Activated gamma-delta T cell treated with Interleukin-2 at 50 U/mL for 16 hours (primary cell): ENCODE measurements at regions not wholly inside any gene's neighbourhood (a gene's known extent, or its start where the extent isn't known, plus 50 kb on each side); places are given as distances from the start of the nearest gene placed in this dataset.
"Not testable (repeated sequence)": the region's sequence is repeated elsewhere in the genome, so short reads cannot be mapped to it uniquely, and the experiment has no call there.

Source experiments
- DNase-seq: peaks from one replicate; pipeline ENCODE4 v3.0.0-alpha.2; 2020

DNA sequence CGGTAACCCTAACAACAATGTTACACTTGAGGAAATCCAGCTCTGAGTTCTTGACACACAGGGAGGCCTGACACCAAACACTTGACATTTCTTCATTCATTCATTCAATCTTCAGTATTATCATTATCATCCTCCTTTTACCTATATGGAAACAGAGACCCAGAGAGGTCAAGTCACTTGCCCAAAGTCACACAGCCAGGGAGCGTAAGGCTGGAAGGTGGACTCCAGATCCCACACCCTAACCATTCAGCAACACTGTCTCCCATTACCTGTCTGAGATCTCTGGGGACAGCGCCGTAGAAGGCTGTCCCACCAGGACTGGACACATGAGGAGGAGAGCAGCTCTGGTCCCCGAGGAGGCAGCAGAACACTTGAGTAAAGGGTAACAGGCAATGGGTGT is 101.4 kb downstream of the SYF2 start:
- DNase-seq: no peak

DNA sequence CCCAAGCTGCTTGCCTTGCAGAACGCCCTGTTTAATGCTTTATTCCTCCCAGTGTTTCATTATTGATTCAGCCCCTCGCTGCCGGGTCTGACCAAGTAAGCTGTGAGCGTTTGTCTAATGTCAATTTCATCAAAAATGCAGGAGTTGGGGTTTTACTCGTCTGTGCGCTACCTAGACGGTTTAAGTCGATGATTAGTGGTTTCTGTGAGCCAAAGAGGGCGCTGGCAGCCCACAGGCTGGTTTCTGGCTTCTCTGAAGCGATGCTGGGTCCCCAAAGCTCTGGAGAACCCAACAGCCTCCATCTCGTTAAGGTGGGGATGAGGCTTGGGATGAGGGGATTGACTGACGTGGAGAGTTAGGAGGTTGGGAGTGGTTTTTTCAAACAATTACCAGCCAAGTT is 102.9 kb downstream of the SYF2 start:
- no peak for DNase-seq

DNA sequence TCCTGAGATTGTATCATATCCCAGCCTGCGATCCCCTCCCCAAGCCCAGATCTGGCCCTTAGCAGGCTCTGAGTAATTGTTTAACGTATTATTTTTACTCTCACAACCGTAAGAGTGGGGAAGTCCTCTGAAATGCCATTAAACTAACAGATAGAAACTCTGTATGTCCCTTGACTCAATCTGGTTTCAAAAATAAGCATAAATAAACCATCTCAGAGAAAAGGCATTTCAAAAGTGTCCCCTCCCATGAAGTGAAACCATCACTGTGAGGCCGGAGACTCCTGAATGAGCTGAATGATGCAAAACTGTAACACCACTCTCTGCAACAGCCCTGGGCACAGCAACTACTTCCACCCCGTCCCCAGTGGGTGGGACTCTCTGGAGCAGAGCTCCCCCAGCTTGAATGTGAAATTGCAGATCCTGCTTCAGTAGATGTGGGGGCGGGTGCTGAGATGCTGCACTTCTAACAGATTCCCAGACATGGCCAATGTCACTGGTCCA is 104.1 kb downstream of the SYF2 start:
- no peak for DNase-seq

DNA sequence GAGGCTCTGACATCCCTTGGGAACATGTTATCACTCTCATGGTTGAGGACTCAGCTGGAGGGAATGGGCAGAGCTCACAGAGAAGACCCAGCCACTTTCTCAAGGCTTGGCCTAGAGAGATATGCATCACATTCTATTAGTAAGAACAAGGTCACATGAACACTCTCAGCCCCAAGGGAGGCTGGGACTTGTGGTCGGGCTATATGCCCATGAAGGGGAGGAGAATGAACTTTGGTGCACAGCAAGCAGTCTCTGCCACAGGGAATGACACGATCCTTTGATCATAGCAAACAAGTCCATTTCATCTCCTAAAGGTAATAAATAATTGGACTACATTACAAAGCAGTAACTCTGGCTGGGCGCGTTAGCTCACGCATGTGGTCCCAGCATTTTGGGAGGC is 105.7 kb downstream of the SYF2 start:
- DNase-seq: no peak

DNA sequence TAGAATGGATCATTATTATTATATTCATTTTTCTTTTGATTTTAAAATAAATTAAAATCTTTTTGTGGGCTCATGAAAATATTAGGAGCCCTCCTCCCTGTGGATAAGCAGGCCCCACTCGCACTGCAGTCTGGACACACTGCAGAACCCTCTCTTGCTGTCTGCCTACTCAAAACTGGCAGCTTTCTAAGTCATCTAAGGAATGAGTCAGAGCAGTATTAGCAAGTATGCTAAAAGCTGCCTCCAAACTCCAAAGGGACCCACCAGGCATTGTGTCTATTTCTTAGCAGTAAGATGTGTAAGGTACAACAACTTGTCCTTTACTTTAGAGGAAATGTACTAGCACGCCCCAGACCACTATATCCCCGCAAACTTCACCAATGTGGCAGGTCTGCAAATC is 108.8 kb downstream of the SYF2 start:
- DNase-seq: no peak

DNA sequence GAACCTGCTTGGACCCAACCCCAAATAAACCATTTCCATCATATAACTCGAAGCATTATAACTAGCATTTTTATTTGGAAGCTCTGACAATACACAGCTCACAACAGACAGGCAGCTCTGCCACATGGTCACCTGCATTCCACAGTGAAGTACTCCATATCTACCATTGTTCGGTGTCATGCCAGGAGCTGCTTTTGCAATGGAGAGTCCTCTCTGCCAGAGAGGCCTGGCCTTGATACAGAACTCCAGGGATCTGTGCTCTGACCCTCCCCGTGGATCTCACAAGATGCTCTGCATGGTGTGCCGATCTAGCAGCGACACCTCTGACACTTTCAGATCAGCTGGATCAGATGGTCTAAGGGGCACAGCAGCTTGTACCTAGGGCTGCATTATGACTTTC is 109.6 kb downstream of the SYF2 start:
- no peak for DNase-seq

DNA sequence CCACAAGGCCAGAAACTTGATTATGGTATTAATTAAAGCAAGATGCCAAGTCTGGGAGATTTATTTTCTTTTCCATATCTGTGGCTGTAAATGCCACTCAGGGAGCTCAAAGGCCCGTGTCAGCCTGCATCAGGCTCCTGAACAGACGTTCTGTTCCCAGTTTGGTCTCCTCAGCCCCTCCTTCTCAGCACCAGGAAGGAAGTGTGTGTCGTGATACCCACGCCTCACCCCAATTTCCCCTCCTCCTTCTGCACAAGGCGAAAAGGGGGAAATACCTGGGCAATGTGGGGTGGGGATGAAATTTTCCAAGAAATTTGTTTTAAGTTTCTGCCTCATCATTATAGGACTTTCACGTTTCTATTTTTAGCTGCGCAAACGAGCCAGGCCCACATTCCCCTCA is 112.0 kb downstream of the SYF2 start:
- DNase-seq: no peak

DNA sequence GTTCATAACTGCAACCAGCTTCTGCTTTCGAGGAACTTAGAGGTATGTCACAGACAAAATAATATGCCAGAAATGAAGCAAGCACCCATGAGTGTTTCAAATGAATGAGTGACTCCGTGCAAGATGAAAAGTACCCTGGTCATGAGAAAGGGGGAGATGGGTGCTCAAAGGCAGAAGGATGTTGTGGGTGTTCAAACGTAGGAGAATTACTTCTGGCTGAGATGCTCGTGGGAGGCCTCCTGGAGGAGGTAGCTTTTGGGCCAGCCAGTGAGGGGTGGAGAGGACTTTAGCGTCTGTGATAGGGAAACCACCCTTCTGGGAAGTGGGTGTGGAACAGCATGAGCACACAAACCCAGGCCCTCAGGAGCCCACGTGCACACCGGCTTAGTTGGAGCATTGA is 113.8 kb downstream of the SYF2 start:
- no peak for DNase-seq

DNA sequence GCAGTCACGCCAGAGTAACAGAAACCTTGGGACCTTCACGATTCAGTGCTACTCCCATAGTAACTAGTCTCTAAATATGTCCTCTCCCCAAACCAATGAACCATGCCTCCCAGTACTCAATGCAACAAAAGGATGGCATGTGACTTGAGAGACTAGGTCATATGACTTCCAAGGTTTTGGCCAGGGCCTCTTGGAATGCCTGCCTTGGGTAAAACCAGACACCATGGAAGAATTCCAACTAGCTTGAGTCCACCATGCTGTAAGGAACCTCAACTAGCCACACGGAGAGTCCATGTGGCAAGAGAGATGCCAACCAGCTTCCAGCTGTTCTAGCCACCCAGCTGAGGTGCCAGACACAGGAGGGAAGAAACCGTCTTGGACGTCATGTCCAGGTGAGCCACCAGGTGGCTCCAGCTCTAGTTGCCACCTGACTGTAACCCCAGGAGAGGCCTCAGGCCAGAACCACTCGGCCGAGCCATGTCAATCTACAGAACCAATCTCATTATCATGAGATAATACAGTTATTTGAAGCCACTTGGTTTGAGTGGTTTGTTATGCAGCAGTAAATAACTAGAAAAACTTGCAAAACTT is 115.0 kb downstream of the SYF2 start:
- no peak for DNase-seq

DNA sequence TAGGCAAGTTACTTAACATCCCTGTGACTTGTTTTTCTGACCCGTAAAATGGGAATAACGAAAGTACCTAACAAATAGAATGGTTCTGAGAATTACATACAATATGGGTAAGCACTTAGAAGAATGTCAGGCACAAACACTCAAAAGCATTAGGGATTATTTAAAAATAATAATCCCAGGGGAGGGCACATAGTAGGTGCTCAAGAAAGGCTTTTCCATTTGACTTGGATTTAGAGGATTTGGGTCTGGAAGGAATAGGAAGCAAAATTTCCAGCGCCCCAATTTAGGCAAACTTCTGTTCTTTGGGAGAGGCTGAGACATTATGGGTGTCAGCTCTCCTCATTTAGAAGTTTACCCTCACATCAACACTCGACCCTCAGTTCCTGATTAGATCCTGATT is 115.5 kb downstream of the SYF2 start:
- no peak for DNase-seq

DNA sequence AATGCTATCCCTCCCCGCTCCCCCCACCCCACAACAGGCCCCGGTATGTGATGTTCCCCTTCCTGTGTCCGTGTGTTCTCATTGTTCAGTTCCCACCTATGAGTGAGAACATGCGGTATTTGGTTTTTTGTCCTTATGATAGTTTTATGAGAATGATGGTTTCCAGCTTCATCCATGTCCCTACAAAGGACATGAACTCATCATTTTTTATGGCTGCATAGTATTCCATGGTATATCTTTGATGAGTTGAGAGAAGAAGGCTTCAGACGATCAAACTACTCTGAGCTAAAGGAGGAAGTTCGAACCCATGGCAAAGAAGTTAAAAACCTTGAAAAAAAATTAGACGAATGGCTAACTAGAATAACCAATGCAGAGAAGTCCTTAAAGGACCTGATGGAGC is 116.2 kb downstream of the SYF2 start:
- not testable (repeated sequence) for DNase-seq

DNA sequence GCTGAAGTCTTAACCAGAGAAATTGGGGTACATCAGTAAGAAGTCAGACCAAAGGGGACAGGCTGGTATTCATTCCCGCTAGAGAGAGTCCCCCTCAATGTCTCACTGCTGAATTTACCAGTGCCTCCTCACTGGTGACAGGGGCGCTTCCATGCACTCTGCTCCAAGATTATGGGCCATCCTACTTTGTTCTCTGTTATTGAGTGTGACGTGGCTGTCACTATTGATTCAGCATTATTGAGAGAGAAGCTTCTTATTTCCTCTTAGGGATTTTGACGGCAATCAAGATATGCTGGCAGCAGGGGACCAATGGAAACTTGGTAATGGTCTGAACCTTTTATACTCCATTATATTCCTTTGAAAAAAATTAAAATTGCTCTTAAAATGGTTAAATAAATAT is 118.6 kb downstream of the SYF2 start:
- no peak for DNase-seq

DNA sequence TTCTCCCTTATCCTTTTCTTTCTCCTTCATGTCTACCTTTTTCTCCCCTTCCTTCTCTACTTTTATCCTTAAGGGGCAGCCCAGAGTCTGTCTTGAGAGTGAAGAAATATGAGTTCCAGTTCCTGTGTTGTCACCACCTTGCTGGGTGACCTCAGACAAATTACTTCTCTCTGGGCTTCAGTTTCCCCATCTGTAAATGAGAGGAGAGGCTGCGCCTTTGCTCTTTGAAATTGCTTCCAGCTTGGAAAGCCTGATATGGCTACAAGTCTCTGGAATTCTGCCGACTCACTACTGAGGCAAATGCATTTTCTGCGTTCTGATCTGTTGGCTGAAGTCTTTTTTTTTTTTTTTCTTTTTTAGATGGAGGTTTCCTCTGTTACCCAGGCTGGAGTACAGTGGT is 119.2 kb downstream of the SYF2 start:
- DNase-seq: no peak

DNA sequence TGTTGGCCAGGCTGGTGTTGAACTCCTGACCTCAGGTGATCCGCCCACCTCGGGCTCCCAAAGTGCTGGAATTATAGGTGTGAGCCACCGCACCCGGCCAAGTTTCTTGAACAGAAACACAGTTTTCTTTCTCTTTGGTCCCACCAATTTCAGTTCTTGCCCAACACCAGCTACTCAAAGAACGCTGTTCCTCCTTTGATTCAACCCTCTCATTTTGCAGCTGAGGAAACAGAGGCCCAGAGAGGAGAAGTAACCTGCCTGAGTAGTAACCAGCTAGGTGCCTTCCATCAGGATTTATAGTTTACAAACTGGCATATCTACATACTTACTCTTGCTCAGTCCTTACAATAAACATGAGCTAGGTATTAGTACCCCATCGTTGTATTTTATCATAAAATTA is 119.9 kb downstream of the SYF2 start:
- no peak for DNase-seq

DNA sequence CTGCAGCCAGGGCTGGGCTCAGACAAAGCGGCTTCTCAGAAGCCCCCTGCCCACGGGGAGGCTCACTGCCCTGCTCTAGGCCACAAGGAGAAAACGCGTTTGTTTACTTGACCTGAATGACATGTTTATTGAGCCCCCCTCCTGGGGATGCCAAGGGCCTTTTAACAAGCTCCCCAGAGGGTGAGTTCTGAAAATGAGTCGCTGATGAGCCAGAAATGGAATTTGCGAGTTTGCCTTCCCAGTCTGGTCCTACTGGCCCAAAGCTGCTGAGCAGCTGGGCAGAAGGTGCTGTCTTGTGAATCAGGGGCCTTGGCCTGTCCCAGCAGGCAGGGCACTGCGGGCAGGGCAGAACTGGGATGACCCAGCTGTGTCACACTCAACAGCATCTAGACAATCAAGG is 120.6 kb downstream of the SYF2 start:
- no peak for DNase-seq

DNA sequence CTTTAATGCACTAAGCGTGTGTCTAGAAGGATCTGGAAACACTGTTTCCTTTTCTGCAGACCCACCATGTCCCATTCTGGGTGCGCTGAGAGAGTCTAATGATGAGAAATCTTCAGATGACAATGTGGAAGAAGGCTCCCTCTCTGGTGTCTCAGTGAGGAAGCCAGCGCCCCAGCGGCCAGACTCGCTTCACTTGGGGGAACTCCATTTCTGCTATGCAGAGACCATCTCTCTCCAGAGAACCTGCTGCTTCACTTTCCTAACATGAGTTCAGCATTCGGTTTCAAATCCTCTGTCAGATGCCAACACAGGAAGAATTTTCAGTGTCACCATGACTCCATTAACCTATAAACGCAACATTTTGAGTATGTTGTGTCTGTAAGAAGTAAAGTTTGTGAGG is 121.8 kb downstream of the SYF2 start:
- no peak for DNase-seq

DNA sequence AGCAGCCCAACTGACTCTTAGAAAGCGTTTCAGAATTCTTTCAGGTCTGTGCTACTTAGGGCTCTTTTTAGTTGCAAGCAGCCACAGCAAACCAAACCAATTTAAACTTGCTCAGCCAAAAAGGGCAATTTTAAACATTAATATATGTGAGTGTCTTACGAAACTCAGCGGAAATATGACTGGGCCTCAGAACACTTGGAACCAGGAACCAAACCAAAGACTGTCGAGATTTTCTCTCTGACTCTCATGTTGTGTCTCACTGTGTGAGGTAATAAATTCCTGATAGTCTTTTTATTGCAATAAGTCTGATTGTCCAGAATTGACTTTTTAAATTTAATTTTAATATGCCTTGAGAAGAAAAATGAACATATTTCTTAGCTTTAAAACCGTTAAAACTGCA is 122.3 kb downstream of the SYF2 start:
- no peak for DNase-seq

DNA sequence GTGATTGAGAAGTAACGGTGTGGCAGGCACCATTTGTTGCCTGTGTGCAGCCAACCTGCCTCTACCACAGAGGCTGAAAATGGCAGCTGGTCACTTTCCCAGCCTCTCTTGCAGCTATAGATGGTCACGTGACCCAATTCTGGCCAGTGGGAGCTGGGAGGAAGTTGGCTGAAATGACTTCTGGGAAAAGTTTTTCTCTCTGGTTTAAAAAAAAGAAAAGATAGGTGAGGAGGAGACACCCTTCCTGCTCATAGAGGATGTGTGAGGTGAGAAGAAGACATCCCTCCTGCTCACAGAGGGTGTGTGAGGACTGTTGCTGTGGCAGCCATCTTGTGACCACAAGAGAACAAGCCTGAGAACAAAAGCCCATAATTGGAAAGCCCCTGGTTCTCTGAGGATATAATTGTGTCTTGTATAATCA is 122.8 kb downstream of the SYF2 start:
- DNase-seq: no peak

DNA sequence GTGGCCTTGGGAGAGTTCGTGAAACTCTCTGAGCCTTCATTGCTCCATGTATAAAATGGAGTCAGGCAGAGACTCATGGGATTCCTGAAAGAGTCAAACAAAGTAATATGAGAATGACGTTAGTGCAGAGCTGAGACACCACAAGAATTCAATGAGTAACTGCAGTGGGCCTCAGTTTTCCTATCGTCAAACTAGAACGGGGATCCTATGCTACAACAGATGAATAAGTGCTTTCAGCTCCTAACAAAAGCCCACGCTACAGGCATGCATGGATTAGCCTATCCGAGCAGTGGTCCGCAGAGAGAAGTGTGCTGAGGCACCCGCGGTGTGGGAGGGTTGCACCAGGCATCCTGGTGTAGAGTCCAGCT is 124.7 kb downstream of the SYF2 start:
- DNase-seq: no peak

DNA sequence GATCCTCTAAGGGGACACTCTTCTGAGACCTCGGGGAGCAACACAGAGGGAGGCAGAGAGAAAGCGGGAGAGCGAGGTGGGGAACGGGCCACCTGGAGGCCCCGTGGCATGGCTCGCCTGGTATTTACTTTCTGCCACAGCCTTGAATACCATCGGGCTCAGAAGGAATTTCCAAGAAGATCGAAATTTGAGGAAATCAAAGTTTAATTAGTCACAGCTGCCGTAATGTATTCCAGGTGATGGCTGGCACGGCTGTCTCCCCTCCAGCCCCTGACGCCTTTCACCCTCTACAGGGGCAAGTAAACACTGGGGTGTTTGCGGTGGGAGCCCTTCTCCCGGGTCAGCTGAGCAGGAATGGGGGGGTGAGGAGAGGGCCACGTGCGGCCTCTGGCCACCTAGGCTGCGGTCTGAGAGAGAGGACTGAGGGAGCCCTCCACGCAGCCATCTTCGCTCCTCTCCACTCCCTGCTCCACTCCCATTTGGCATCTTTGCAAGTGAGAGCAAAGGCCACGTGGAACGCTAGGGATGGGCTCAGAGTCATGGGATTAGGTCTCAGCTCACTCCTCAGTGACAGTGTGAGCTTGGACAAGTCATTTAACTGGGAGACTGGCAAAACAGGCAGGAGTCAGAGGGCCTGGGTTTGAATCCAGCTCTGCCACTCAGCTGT is 125.2 kb downstream of the SYF2 start:
- no peak for DNase-seq

DNA sequence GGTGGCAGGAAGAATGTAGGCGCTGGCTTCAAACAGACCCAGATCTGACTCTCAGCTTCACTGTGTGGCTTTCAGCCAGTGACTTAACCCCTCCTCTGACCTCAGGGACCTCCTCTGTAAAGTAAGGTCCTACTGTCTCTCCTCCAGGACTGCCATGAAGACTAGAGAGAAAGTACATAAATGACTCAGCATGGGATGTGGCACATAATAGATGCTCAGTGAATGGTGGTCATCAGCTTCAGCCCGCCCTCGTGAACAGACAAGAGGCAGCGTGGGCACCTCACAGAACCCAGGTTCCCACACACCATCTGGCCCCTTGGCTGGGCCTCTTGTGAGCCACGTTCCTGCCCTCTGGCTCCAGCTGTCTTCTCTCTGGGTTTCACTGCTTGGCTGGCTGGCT is 126.0 kb downstream of the SYF2 start:
- no peak for DNase-seq

DNA sequence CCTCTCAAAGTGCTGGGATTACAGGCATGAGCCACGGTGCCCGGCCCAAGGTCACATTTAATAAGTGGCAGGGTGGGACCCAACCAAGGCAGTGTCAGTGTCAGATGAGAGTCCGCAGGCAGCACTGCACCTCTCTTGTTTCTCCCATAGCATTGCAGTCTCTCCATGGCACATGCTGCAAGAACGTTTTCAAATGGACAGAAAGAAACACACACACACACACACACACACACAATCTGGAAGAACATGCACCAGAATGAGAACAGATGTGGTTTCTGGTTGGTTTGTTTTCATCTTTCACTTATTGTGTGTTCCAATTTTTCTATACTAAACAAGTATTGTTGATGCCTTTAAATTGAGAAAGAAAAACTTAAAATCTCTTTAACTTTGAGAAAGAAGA is 126.5 kb downstream of the SYF2 start:
- no peak for DNase-seq

DNA sequence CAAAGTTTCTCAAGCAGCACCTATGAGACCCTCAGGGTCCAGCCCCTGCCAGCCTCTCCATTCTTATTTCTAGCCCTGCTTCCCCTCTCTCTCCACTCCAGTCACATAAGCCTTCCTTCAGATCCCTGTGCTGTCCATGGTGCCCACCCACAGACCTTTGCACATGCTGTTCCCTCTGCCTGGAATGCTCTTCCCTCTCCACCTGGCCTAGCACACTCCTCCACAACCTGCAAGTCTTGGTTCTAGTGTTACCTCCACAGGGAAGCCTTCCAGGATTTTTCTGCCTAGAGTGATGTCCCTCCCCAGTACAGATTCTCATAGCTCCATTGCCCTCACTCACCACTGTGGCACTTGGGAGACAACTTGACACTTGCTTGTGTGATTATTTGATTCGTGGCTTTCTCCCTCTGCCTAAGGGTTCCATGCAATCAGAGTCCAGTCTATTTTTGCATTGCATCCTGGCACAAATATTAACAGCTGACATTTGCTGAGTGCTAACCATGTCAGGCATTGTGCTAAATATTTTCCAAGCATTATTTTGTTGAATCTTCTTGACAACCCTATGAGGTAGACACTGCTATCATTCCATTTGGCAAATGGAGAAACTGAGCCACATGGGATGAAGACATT is 127.3 kb downstream of the SYF2 start:
- DNase-seq: no peak

DNA sequence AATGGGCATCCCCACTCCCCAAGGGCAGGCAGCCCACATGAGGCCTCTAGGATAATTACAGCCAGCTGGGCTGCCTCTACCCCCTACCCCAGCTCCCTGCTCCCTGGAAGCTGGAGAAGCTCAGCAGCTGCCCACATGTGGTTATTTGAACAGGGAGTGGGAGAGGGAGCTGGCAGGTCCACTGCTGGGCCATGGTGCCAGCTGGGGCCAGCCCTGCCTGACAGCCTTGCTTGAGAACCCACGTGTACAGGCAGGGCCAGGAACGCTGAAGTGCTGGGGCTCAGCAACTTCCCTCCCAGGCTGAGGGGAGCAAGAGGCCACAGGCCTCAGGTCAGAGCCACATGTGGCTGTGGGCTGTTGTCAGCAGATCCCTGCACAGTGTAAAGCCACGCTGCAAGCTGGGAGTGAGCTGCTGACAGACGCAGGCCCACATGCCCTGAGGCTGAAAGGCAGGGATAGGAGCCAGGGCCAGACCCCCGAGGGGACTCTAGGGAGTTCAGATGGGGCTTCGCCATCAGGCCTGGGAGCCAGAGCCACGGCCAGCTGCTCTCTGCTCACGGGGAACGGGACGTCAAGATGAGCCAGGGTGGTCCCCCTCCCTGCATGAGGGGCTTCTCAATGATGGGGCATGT is 129.0 kb downstream of the SYF2 start:
- DNase-seq: no peak
